ENCODE measurements at regions not wholly inside any gene's neighbourhood (a gene's known extent, or its start where the extent isn't known, plus 50 kb on each side); places are given as distances from the start of the nearest gene placed in this dataset.

GRCh38 chr12:74193191-74193590 is 344.4 kb upstream of the ATXN7L3B start:
- no peaks in the 10 kb centered on the region for H3K36me3 ChIP-seq (ENCODE audit: control insufficient read depth, low read length)

GRCh38 chr12:74204236-74204635 is 333.4 kb upstream of the ATXN7L3B start:
- no peaks in the 10 kb centered on the region for H4K20me1 ChIP-seq (ENCODE audit: control insufficient read depth, insufficient read depth, low read depth, low read length)
- H3K36me3 ChIP-seq (ENCODE audit: control insufficient read depth, low read length): no peaks in the 10 kb centered on the region
- H3F3A ChIP-seq (ENCODE audit: control insufficient read depth, insufficient read depth): no peaks in the 10 kb centered on the region
- no peak overlapping the region for H3K4me3 ChIP-seq (ENCODE audit: low read length)
- no peak overlapping the region for H3K27ac ChIP-seq (ENCODE audit: low read depth, low read length)
- no peaks in the 10 kb centered on the region for H3K27me3 ChIP-seq (ENCODE audit: control insufficient read depth, low read length)
- no peaks in the 10 kb centered on the region for H3K9me2 ChIP-seq (replicated peaks; ENCODE audit: control insufficient read depth, low read length)
- H3K79me2 ChIP-seq (ENCODE audit: control insufficient read depth, low read length): no peaks in the 10 kb centered on the region
- H3K4me2 ChIP-seq (ENCODE audit: low read length): no peak overlapping the region
- H3K4me1 ChIP-seq (ENCODE audit: control insufficient read depth, low read length): no peaks in the 10 kb centered on the region
- no peaks in the 10 kb centered on the region for H3K9me3 ChIP-seq (ENCODE audit: control insufficient read depth, insufficient read depth, low read length)
- TF ChIP-seq CTCF (IDR thresholded peaks at IDR 0.05; ENCODE audit: low read depth, low read length, poor library complexity, severe bottlenecking): no peak
- TF ChIP-seq EZH2phosphoT487 (IDR thresholded peaks at IDR 0.05; ENCODE audit: borderline replicate concordance, low read length): no peak

More at GRCh38 chr12:74193191-74193590, 344.4 kb upstream of the ATXN7L3B start:
- H3K9me3 ChIP-seq (ENCODE audit: control insufficient read depth, insufficient read depth, low read length): no peaks in the 10 kb centered on the region
- no peaks in the 10 kb centered on the region for H4K20me1 ChIP-seq (ENCODE audit: control insufficient read depth, insufficient read depth, low read depth, low read length)
- no peaks in the 10 kb centered on the region for H3F3A ChIP-seq (ENCODE audit: control insufficient read depth, insufficient read depth)
- H3K79me2 ChIP-seq (ENCODE audit: control insufficient read depth, low read length): no peaks in the 10 kb centered on the region
- TF ChIP-seq CTCF (IDR thresholded peaks at IDR 0.05; ENCODE audit: low read depth, low read length, poor library complexity, severe bottlenecking): no peak
- no peak for TF ChIP-seq EZH2phosphoT487 (IDR thresholded peaks at IDR 0.05; ENCODE audit: borderline replicate concordance, low read length)
- no peaks in the 10 kb centered on the region for H3K27me3 ChIP-seq (ENCODE audit: control insufficient read depth, low read length)
- H3K27ac ChIP-seq (ENCODE audit: low read depth, low read length): no peak overlapping the region
- H3K9me2 ChIP-seq (replicated peaks; ENCODE audit: control insufficient read depth, low read length): no peaks in the 10 kb centered on the region
- H3K4me2 ChIP-seq (ENCODE audit: low read length): no peak overlapping the region
- H3K4me1 ChIP-seq (ENCODE audit: control insufficient read depth, low read length): no peaks in the 10 kb centered on the region
- no peak overlapping the region for H3K4me3 ChIP-seq (ENCODE audit: low read length)

GRCh38 chr12:74227846-74228545 is 309.6 kb upstream of the ATXN7L3B start:
- Histone ChIP-seq H3K4me3 (ENCODE audit: low read length) (no peak overlapping the region), H3K9me2 (replicated peaks; ENCODE audit: control insufficient read depth, low read length) (no peaks in the 10 kb centered on the region), H3K27ac (ENCODE audit: low read depth, low read length) (no peak overlapping the region), H3K36me3 (ENCODE audit: control insufficient read depth, low read length) (no peaks in the 10 kb centered on the region), H3K9me3 (ENCODE audit: control insufficient read depth, insufficient read depth, low read length) (no peaks in the 10 kb centered on the region), H3K4me1 (ENCODE audit: control insufficient read depth, low read length) (no peaks in the 10 kb centered on the region), H3K79me2 (ENCODE audit: control insufficient read depth, low read length) (no peaks in the 10 kb centered on the region), H4K20me1 (ENCODE audit: control insufficient read depth, insufficient read depth, low read depth, low read length) (no peaks in the 10 kb centered on the region), H3K4me2 (ENCODE audit: low read length) (no peak overlapping the region), H3F3A (ENCODE audit: control insufficient read depth, insufficient read depth) (no peaks in the 10 kb centered on the region), H3K27me3 (ENCODE audit: control insufficient read depth, low read length) (no peaks in the 10 kb centered on the region)
- TF ChIP-seq CTCF (IDR thresholded peaks at IDR 0.05; ENCODE audit: low read depth, low read length, poor library complexity, severe bottlenecking) (no peak), EZH2phosphoT487 (IDR thresholded peaks at IDR 0.05; ENCODE audit: borderline replicate concordance, low read length) (no peak)

Measured in DOHH2 (cell line).